Testis (tissue), 2 donors: ENCODE measurements at regions not wholly inside any gene's neighbourhood (a gene's known extent, or its start where the extent isn't known, plus 50 kb on each side); places are given as distances from the start of the nearest gene placed in this dataset.

ENCODE experiments used
- DNase-seq: peaks from one replicate; pipeline ENCODE4 v3.0.0-alpha.2; 2019
- H3K27ac ChIP-seq, 2 donors: fragments of 200-600 bp; sonication (generic); one replicate each; pipeline ENCODE4 v1.5.1; 2019
- H3K27me3 ChIP-seq: fragments of 200-600 bp; sonication (generic); one replicate; pipeline ENCODE4 v1.5.1; 2019
- H3K36me3 ChIP-seq: fragments of 200-600 bp; sonication (generic); one replicate; pipeline ENCODE4 v1.5.1; 2017; ENCODE audit warnings: low read depth; ENCODE audit errors: missing control alignments
- H3K4me1 ChIP-seq: fragments of 200-600 bp; sonication (generic); one replicate; pipeline ENCODE4 v1.5.1; 2019
- H3K4me3 ChIP-seq, 2 donors: fragments of 200-600 bp; sonication (generic); one replicate each; pipeline ENCODE4 v1.5.1; 2017 to 2019
- H3K9me3 ChIP-seq: fragments of 200-600 bp; sonication (generic); one replicate; pipeline ENCODE4 v1.5.1; 2017
- POLR2A ChIP-seq: fragments of 450-650 bp; IDR thresholded peaks from one replicate; pipeline ENCODE4 v1.6.1; 2017; ENCODE audit warnings: antibody characterized with exemption, mild to moderate bottlenecking, moderate library complexity
- WGBS, 2 donors: methylation state at CpG; one replicate each; pipeline ENCODE4 v1.1.5; 2018; 5-methylcytosine and 5-hydroxymethylcytosine counted together
- intact Hi-C: fragments of 100-400 bp; cut with DNase I; formaldehyde crosslinking; loops from one replicate; pipeline ENCODE4 v1.15.1; 2023; ENCODE audit warnings: low total_unique reads
- TF ChIP-seq, protein P1 (sequence below), 3 experiments: fragments of 450-650 bp in 2 of 3; fragments of 200-600 bp in 1 of 3; sonication (generic) in 1 of 3; IDR thresholded peaks; one replicate each; pipeline ENCODE4 v1.5.1; 2016 to 2019; ENCODE audit warnings: antibody characterized with exemption in 3 of 3, mild to moderate bottlenecking in 2 of 3, moderate library complexity in 1 of 3

GRCh38 chrX:55813150-55813549, 95.6 kb downstream of the RRAGB start:
- no peak for DNase-seq
- WGBS, 2 donors, result 55% methylated on average over 3 of the region's 3 CpGs; no CpG with 5 or more reads in 1 of the 2 donors
- H3K4me3 ChIP-seq, result no peak overlapping the region
- no peaks in the 10 kb centered on the region for H3K27me3 ChIP-seq
- H3K36me3 ChIP-seq, result no peaks in the 10 kb centered on the region
- H3K27ac ChIP-seq, result no peak overlapping the region
- no peaks in the 10 kb centered on the region for H3K4me1 ChIP-seq
- H3K9me3 ChIP-seq, result no peaks in the 10 kb centered on the region
- intact Hi-C loops, result no loop called here
- TF ChIP-seq POLR2A, result no peak
- TF ChIP-seq, protein P1, sequence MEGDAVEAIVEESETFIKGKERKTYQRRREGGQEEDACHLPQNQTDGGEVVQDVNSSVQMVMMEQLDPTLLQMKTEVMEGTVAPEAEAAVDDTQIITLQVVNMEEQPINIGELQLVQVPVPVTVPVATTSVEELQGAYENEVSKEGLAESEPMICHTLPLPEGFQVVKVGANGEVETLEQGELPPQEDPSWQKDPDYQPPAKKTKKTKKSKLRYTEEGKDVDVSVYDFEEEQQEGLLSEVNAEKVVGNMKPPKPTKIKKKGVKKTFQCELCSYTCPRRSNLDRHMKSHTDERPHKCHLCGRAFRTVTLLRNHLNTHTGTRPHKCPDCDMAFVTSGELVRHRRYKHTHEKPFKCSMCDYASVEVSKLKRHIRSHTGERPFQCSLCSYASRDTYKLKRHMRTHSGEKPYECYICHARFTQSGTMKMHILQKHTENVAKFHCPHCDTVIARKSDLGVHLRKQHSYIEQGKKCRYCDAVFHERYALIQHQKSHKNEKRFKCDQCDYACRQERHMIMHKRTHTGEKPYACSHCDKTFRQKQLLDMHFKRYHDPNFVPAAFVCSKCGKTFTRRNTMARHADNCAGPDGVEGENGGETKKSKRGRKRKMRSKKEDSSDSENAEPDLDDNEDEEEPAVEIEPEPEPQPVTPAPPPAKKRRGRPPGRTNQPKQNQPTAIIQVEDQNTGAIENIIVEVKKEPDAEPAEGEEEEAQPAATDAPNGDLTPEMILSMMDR (IDR thresholded peaks at IDR 0.05), result no peak

DNA sequence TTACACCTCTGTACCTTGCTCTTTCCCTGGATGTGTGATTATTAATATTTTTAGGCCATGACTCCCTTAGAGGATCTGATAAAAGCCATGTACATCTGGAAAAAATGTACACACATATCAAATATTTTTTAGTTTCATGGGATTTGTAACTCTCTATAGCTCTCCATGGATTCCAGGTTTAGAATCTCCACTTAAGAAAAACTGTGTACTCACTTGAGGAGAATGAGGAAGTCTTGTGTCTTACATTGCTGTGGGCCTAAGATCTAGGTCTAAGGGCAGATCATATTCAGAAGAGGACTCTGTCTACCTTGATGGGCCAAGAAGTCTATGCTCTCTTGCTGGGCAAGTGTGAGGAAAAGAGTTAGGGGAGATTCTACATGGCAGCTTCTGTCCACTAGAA, 98.0 kb downstream of the RRAGB start:
- H3K4me1 ChIP-seq, result no peaks in the 10 kb centered on the region
- DNase-seq, result no peak
- H3K36me3 ChIP-seq, result no peaks in the 10 kb centered on the region
- no peak overlapping the region for H3K27ac ChIP-seq
- H3K27me3 ChIP-seq, result no peaks in the 10 kb centered on the region
- no peak overlapping the region for H3K4me3 ChIP-seq
- TF ChIP-seq, protein P1 (IDR thresholded peaks at IDR 0.05), result no peak
- no peak for TF ChIP-seq POLR2A
- H3K9me3 ChIP-seq, result no peaks in the 10 kb centered on the region
- intact Hi-C loops, result no loop called here

GRCh38 chrX:55816023-55816422, 98.5 kb downstream of the RRAGB start:
- 69 to 77% methylated on average over 2 of the region's 2 CpGs for WGBS, 2 donors
- no peaks in the 10 kb centered on the region for H3K4me1 ChIP-seq
- H3K27me3 ChIP-seq, result no peaks in the 10 kb centered on the region
- H3K4me3 ChIP-seq, result no peak overlapping the region
- no peak overlapping the region for H3K27ac ChIP-seq
- intact Hi-C loops, result no loop called here
- no peaks in the 10 kb centered on the region for H3K36me3 ChIP-seq
- TF ChIP-seq POLR2A, result no peak
- TF ChIP-seq, protein P1 (IDR thresholded peaks at IDR 0.05), result no peak
- H3K9me3 ChIP-seq, result no peaks in the 10 kb centered on the region
- DNase-seq, result no peak

DNA sequence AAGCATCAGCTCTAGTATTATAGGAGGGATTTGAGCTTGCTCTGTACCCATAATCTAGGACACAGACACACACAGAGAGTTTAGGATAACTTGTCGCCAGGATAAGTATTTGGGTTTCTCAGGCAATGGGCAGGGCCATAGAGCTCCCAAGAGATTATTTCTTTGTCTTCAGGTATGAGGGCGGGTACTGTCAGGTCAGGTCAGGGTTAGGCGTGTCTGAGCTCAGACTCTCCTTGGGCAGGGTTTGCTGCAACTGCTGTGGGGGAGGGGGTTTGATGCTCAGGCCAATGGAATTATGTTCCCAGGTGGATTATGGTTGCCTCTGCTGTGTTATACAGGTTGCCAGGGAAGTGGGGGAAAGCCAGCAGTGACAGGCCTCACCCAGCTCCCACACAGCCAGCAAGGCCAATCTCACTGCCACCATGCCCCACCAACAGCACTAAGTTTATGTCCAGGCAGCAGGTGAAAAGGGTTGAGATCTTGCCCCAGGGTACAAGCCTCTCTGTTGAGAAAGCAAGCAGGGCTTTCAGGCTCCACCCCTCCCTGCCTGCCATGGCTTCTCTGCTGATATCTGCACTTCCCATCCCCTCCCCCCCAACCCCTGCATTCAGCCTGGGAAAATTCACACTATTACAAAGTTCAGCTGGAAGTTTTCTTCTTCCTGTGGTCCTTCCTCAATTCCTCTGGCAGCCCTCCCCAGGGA, 101.3 kb downstream of the RRAGB start:
- WGBS, 2 donors, result 59 to 71% methylated on average over 3 of the region's 3 CpGs
- intact Hi-C loops, result no loop called here
- H3K27me3 ChIP-seq, result no peaks in the 10 kb centered on the region
- H3K36me3 ChIP-seq, result no peaks in the 10 kb centered on the region
- H3K27ac ChIP-seq, result no peak overlapping the region
- H3K4me3 ChIP-seq, result no peak overlapping the region
- no peaks in the 10 kb centered on the region for H3K4me1 ChIP-seq
- TF ChIP-seq, protein P1 (IDR thresholded peaks at IDR 0.05), result no peak
- TF ChIP-seq POLR2A, result no peak
- no peaks in the 10 kb centered on the region for H3K9me3 ChIP-seq
- no peak for DNase-seq

DNA sequence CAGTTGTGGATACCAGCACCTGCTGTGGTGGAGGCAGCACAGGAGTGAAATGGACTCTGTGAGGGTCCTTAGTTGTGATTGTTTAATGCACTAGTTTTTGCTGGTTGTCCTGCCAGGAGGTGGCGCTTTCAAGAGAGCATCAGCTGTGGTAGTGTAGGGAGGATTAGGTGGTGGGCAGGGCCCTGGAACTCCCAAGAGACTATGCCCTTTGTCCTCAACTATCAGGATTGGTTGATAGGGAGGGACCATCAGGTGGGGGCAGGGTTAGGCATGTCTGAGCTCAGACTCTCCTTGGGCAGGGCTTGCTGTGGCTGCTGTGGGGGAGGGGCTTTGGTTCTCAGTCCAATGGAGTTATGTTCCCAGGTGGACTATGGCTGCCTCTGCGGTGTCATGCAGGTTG, 121.9 kb downstream of the RRAGB start:
- Histone ChIP-seq H3K4me3 (no peak overlapping the region), H3K27me3 (no peaks in the 10 kb centered on the region), H3K9me3 (no peaks in the 10 kb centered on the region), H3K36me3 (no peaks in the 10 kb centered on the region), H3K4me1 (no peaks in the 10 kb centered on the region), H3K27ac (no peak overlapping the region)
- intact Hi-C loops, result no loop called here
- no peak for DNase-seq
- 44 to 80% methylated on average over 1 to 2 of the region's 2 CpGs for WGBS, 2 donors
- TF ChIP-seq, protein P1 (IDR thresholded peaks at IDR 0.05), result no peak
- no peak for TF ChIP-seq POLR2A
